Activated T-cell treated with anti-CD3 and anti-CD28 coated beads, Interleukin-2, amount 50 U/mL, for 4 hours (primary cell): ENCODE measurements at regions not wholly inside any gene's neighbourhood (a gene's known extent, or its start where the extent isn't known, plus 50 kb on each side); places are given as distances from the start of the nearest gene placed in this dataset.

Experiments used
- ATAC-seq, 2 donors: fragments of 200-7000 bp; cut with Tn5 transposase; one replicate each; pipeline ENCODE4 v1.10.0; 2021
- DNase-seq: peaks from one replicate; pipeline ENCODE4 v3.0.0-alpha.2; 2020
- H3K27me3 Mint-ChIP-seq: one replicate; pipeline ENCODE4 v1.8.0; 2021; ENCODE audit warnings: low read depth, mixed read lengths
- H3K36me3 Mint-ChIP-seq: one replicate; pipeline ENCODE4 v1.8.0; 2022; ENCODE audit warnings: mixed read lengths; ENCODE audit not compliant: insufficient read depth
- H3K4me1 Mint-ChIP-seq: one replicate; pipeline ENCODE4 v1.8.0; 2021; ENCODE audit warnings: low read depth, mixed read lengths
- H3K4me3 Mint-ChIP-seq: one replicate; pipeline ENCODE4 v1.8.0; 2021; ENCODE audit warnings: mild to moderate bottlenecking, moderate library complexity, mixed read lengths
- H3K9me3 Mint-ChIP-seq: one replicate; pipeline ENCODE4 v1.8.0; 2021; ENCODE audit warnings: mixed read lengths

- ATAC-seq, result no peak
- DNase-seq, result no peak
- H3K4me1 Mint-ChIP-seq, result no peaks in the 10 kb centered on the region
- H3K36me3 Mint-ChIP-seq, result no peaks in the 10 kb centered on the region
- no peaks in the 10 kb centered on the region for H3K9me3 Mint-ChIP-seq
- H3K4me3 Mint-ChIP-seq, result no peak overlapping the region
- no peaks in the 10 kb centered on the region for H3K27me3 Mint-ChIP-seq
Measured at GRCh38 chr15:53226559-53226958, 436.4 kb upstream of the ONECUT1 start.

- DNase-seq (no peak), ATAC-seq (no peak)
- Mint-ChIP-seq H3K27me3 (no peaks in the 10 kb centered on the region), H3K4me3 (no peak overlapping the region), H3K4me1 (no peaks in the 10 kb centered on the region), H3K9me3 (no peaks in the 10 kb centered on the region), H3K36me3 (no peaks in the 10 kb centered on the region)
Measured at GRCh38 chr15:53225781-53226180, 435.6 kb upstream of the ONECUT1 start.

GRCh38 chr15:53224371-53224770, 434.2 kb upstream of the ONECUT1 start:
- Mint-ChIP-seq H3K9me3 (no peaks in the 10 kb centered on the region), H3K36me3 (no peaks in the 10 kb centered on the region), H3K27me3 (no peaks in the 10 kb centered on the region), H3K4me3 (no peak overlapping the region), H3K4me1 (no peaks in the 10 kb centered on the region)
- DNase-seq (no peak), ATAC-seq (no peak)

GRCh38 chr15:53223815-53224214, 433.7 kb upstream of the ONECUT1 start:
- ATAC-seq (no peak), DNase-seq (no peak)
- no peaks in the 10 kb centered on the region for H3K27me3 Mint-ChIP-seq
- H3K36me3 Mint-ChIP-seq, result no peaks in the 10 kb centered on the region
- H3K4me3 Mint-ChIP-seq, result no peak overlapping the region
- no peaks in the 10 kb centered on the region for H3K4me1 Mint-ChIP-seq
- no peaks in the 10 kb centered on the region for H3K9me3 Mint-ChIP-seq

- no peaks in the 10 kb centered on the region for H3K4me1 Mint-ChIP-seq
- H3K27me3 Mint-ChIP-seq, result no peaks in the 10 kb centered on the region
- DNase-seq (no peak), ATAC-seq (no peak)
- H3K9me3 Mint-ChIP-seq, result no peaks in the 10 kb centered on the region
- no peak overlapping the region for H3K4me3 Mint-ChIP-seq
- no peaks in the 10 kb centered on the region for H3K36me3 Mint-ChIP-seq
Measured at GRCh38 chr15:53218666-53219580, 428.8 kb upstream of the ONECUT1 start.

GRCh38 chr15:53216036-53216435, 425.9 kb upstream of the ONECUT1 start:
- Mint-ChIP-seq H3K36me3 (no peaks in the 10 kb centered on the region), H3K9me3 (no peaks in the 10 kb centered on the region), H3K4me3 (no peak overlapping the region), H3K27me3 (no peaks in the 10 kb centered on the region), H3K4me1 (no peaks in the 10 kb centered on the region)
- DNase-seq (no peak), ATAC-seq (no peak)

- H3K4me1 Mint-ChIP-seq, result no peaks in the 10 kb centered on the region
- H3K27me3 Mint-ChIP-seq, result no peaks in the 10 kb centered on the region
- no peaks in the 10 kb centered on the region for H3K9me3 Mint-ChIP-seq
Measured at GRCh38 chr15:53213336-53213735, 423.2 kb upstream of the ONECUT1 start.

GRCh38 chr15:53212785-53213184, 422.6 kb upstream of the ONECUT1 start:
- Mint-ChIP-seq H3K9me3 (no peaks in the 10 kb centered on the region), H3K27me3 (no peaks in the 10 kb centered on the region)
- no peak for ATAC-seq

More at GRCh38 chr15:53213336-53213735, 423.2 kb upstream of the ONECUT1 start:
- Mint-ChIP-seq H3K36me3 (no peaks in the 10 kb centered on the region), H3K4me3 (no peak overlapping the region)
- DNase-seq (no peak), ATAC-seq (no peak)

GRCh38 chr15:53210653-53211052, 420.5 kb upstream of the ONECUT1 start:
- Mint-ChIP-seq H3K4me3 (no peak overlapping the region), H3K4me1 (no peaks in the 10 kb centered on the region), H3K27me3 (no peaks in the 10 kb centered on the region), H3K9me3 (no peaks in the 10 kb centered on the region), H3K36me3 (no peaks in the 10 kb centered on the region)
- DNase-seq (no peak), ATAC-seq (no peak)

More at GRCh38 chr15:53212785-53213184, 422.6 kb upstream of the ONECUT1 start:
- no peak overlapping the region for H3K4me3 Mint-ChIP-seq
- H3K36me3 Mint-ChIP-seq, result no peaks in the 10 kb centered on the region
- DNase-seq, result no peak
- no peaks in the 10 kb centered on the region for H3K4me1 Mint-ChIP-seq

GRCh38 chr15:53209396-53210042, 419.4 kb upstream of the ONECUT1 start:
- DNase-seq (no peak), ATAC-seq (no peak)
- no peaks in the 10 kb centered on the region for H3K4me1 Mint-ChIP-seq
- H3K36me3 Mint-ChIP-seq, result no peaks in the 10 kb centered on the region
- no peak overlapping the region for H3K4me3 Mint-ChIP-seq
- H3K27me3 Mint-ChIP-seq, result no peaks in the 10 kb centered on the region
- H3K9me3 Mint-ChIP-seq, result no peaks in the 10 kb centered on the region

- H3K36me3 Mint-ChIP-seq, result no peaks in the 10 kb centered on the region
- no peak for DNase-seq
- H3K9me3 Mint-ChIP-seq, result no peaks in the 10 kb centered on the region
- H3K4me3 Mint-ChIP-seq, result no peak overlapping the region
- no peaks in the 10 kb centered on the region for H3K27me3 Mint-ChIP-seq
- H3K4me1 Mint-ChIP-seq, result no peaks in the 10 kb centered on the region
- ATAC-seq, result no peak
Measured at GRCh38 chr15:53208751-53209150, 418.6 kb upstream of the ONECUT1 start.

GRCh38 chr15:53203454-53203853, 413.3 kb upstream of the ONECUT1 start:
- no peak for ATAC-seq
- Mint-ChIP-seq H3K9me3 (no peaks in the 10 kb centered on the region), H3K4me1 (no peaks in the 10 kb centered on the region), H3K36me3 (no peaks in the 10 kb centered on the region), H3K27me3 (no peaks in the 10 kb centered on the region), H3K4me3 (no peak overlapping the region)
- DNase-seq, result no peak

GRCh38 chr15:53202876-53203275, 412.7 kb upstream of the ONECUT1 start:
- DNase-seq (no peak), ATAC-seq (no peak)

GRCh38 chr15:53197426-53197839, 407.3 kb upstream of the ONECUT1 start:
- H3K9me3 Mint-ChIP-seq, result no peaks in the 10 kb centered on the region
- peak; percentile 56 to 57 for ATAC-seq

More at GRCh38 chr15:53202876-53203275, 412.7 kb upstream of the ONECUT1 start:
- Mint-ChIP-seq H3K36me3 (no peaks in the 10 kb centered on the region), H3K27me3 (peaks cover 2% of the 10 kb centered on the region), H3K4me1 (no peaks in the 10 kb centered on the region), H3K9me3 (no peaks in the 10 kb centered on the region), H3K4me3 (no peak overlapping the region)

GRCh38 chr15:53196788-53197187, 406.7 kb upstream of the ONECUT1 start:
- DNase-seq (no peak), ATAC-seq (no peak)
- Mint-ChIP-seq H3K36me3 (no peaks in the 10 kb centered on the region), H3K4me3 (no peak overlapping the region), H3K4me1 (no peaks in the 10 kb centered on the region), H3K27me3 (peaks cover 5% of the 10 kb centered on the region), H3K9me3 (no peaks in the 10 kb centered on the region)

More at GRCh38 chr15:53197426-53197839, 407.3 kb upstream of the ONECUT1 start:
- Mint-ChIP-seq H3K4me1 (no peaks in the 10 kb centered on the region), H3K36me3 (no peaks in the 10 kb centered on the region), H3K27me3 (peaks cover 5% of the 10 kb centered on the region), H3K4me3 (no peak overlapping the region)
- DNase-seq, result no peak
